Tibial artery (tissue), 4 donors: ENCODE measurements at regions not wholly inside any gene's neighbourhood (a gene's known extent, or its start where the extent isn't known, plus 50 kb on each side); places are given as distances from the start of the nearest gene placed in this dataset.

ENCODE experiments used
- DNase-seq, 2 donors: peaks; one replicate each; pipeline ENCODE4 v3.0.0-alpha.2; 2019
- H3K27ac ChIP-seq, 2 donors: fragments of 200-600 bp; sonication (generic) in 1 of 2; 1 replicate in 1 of 2; 2 replicates in 1 of 2; pipeline ENCODE4 v1.5.1; 2018 to 2019; ENCODE audit warnings: mild to moderate bottlenecking in 1 of 2
- H3K27me3 ChIP-seq, 2 donors: fragments of 200-600 bp; sonication (generic) in 1 of 2; one replicate each; pipeline versions ENCODE4 v1.5.1 to v1.6.0; 2016 to 2019
- H3K36me3 ChIP-seq, 3 donors: fragments of 200-600 bp; sonication (generic) in 2 of 3; one replicate each; pipeline ENCODE4 v1.5.1; 2016 to 2019; ENCODE audit warnings: mild to moderate bottlenecking in 2 of 3
- H3K4me1 ChIP-seq, 4 donors: fragments of 200-600 bp; sonication (generic) in 2 of 4; 1 replicate in 3 of 4; 2 replicates in 1 of 4; pipeline ENCODE4 v1.5.1; 2016 to 2019
- H3K4me3 ChIP-seq, 2 donors: fragments of 200-600 bp; sonication (generic) in 1 of 2; 1 replicate in 1 of 2; 2 replicates in 1 of 2; pipeline ENCODE4 v1.5.1; 2018 to 2019; ENCODE audit warnings: mild to moderate bottlenecking in 2 of 2
- H3K9me3 ChIP-seq, 3 donors: fragments of 200-600 bp; sonication (generic) in 1 of 3; one replicate each; pipeline ENCODE4 v1.5.1; 2016 to 2019
- CTCF ChIP-seq, 2 experiments: fragments of 200-600 bp in 1 of 2; fragments of 450-650 bp in 1 of 2; IDR thresholded peaks; one replicate each; pipeline ENCODE4 v1.5.1; 2017 to 2019; ENCODE audit warnings: antibody characterized with exemption in 2 of 2, mild to moderate bottlenecking in 1 of 2, moderate library complexity in 1 of 2
- intact Hi-C: fragments of 100-400 bp; cut with DNase I; formaldehyde crosslinking; loops from one replicate; pipeline ENCODE4 v1.15.0; 2023; ENCODE audit warnings: low total_unique reads

DNA sequence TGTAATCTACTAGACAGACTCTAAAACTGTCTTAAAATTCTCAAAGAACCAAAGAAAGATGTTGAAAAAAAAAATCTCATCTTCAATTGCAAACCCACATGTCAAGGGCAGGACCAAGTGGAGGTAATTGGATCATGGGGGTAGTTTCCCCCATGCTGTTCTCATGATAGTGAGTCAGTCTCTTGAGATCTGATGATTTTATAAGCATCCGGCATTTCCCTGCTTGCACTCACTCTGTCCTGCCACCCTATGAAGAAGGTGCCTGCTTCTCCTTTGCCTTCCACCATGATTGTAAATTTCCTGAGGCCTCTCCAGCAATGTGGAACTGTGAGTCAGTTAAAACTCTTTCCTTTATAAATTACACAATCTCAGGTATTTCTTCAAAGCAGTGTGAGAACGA, 257.0 kb downstream of the HHIPL2 start:
- intact Hi-C loops = no loop called here
- no peaks in the 10 kb centered on the region for H3K36me3 ChIP-seq

DNA sequence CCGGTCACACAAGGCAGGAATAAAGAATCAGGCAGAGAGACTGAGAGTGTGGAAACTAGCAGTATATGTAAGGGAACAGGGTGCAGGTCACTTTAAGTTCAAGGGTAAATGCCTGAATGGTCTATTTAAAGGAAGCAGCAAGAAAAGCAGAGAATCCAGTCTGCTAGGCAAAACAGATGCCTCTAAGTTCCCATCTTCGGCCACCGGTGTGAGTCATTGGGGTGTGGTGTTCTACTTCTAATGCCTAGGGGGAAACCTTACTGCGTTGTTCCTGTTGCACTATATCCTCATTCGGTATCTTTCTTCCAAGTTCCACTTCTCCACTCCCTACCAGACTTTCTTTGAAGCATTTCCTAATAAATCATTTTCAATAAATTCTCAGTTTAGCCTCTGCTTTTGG, 259.9 kb downstream of the HHIPL2 start:
- DNase-seq = no peak
- H3K36me3 ChIP-seq = no peaks in the 10 kb centered on the region
- no peak for TF ChIP-seq CTCF (IDR thresholded peaks at IDR 0.05)
- no peak overlapping the region for H3K27ac ChIP-seq
- H3K4me3 ChIP-seq = no peak overlapping the region
- H3K4me1 ChIP-seq = no peaks in the 10 kb centered on the region
- intact Hi-C loops = no loop called here
- no peaks in the 10 kb centered on the region for H3K27me3 ChIP-seq
- H3K9me3 ChIP-seq = no peaks in the 10 kb centered on the region

More for the DNA sequence above, 257.0 kb downstream of the HHIPL2 start:
- DNase-seq = no peak
- Histone ChIP-seq H3K4me3 (no peak overlapping the region), H3K9me3 (peaks cover 0 to 15% (median 0%) of the 10 kb centered on the region in 3 donors), H3K27ac (no peak overlapping the region), H3K4me1 (no peaks in the 10 kb centered on the region), H3K27me3 (no peaks in the 10 kb centered on the region)
- no peak for TF ChIP-seq CTCF (IDR thresholded peaks at IDR 0.05)

GRCh38 chr1:222286011-222286410, 261.9 kb downstream of the HHIPL2 start:
- no peak for DNase-seq
- Histone ChIP-seq H3K4me1 (no peaks in the 10 kb centered on the region), H3K9me3 (no peaks in the 10 kb centered on the region)

DNA sequence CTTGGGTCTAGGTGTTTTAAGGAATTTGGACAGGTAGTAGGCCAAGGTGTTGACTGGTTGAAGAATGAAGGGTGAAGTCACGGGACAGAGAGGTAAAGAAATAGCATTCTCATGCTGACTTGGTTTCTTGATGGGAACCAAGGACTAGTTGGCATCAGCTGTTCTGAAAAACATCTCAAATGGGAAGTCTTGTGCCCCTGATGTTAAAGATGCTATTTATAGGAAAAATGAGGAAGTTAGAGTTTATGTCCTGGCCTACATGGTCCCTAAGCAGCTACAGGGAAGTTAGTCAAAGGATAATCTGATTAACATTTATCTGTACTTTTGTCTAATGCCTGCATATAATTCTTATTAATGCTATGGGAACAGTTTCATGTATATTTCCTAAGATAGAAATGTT, 262.4 kb downstream of the HHIPL2 start:
- no peak overlapping the region for H3K4me3 ChIP-seq
- H3K27ac ChIP-seq = no peak overlapping the region
- TF ChIP-seq CTCF (IDR thresholded peaks at IDR 0.05) = no peak
- no peaks in the 10 kb centered on the region for H3K36me3 ChIP-seq
- H3K9me3 ChIP-seq = no peaks in the 10 kb centered on the region
- intact Hi-C loops = no loop called here
- H3K4me1 ChIP-seq = no peaks in the 10 kb centered on the region
- H3K27me3 ChIP-seq = no peaks in the 10 kb centered on the region
- DNase-seq = no peak

More at GRCh38 chr1:222286011-222286410, 261.9 kb downstream of the HHIPL2 start:
- Histone ChIP-seq H3K4me3 (no peak overlapping the region), H3K27ac (no peak overlapping the region), H3K36me3 (no peaks in the 10 kb centered on the region), H3K27me3 (no peaks in the 10 kb centered on the region)
- intact Hi-C loops = no loop called here
- TF ChIP-seq CTCF (IDR thresholded peaks at IDR 0.05) = no peak

DNA sequence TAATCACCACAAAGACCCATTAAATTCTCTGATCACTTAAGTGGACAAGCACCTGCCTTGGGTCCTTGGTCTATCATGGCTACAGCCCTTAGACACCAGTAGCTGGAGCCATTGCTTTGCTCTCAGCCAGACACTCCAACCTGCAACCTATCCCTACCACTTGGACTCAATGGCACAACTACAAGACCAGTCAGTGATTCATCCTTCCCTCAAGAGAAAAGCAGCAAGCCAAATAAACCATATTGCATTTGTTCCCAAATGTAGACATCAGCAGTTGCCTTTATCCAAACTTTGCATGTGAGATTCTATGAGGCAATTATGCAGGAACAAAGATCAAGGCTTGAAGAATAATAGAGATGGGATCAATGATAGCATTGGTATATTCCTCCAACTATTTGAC, 263.4 kb downstream of the HHIPL2 start:
- no peak for TF ChIP-seq CTCF (IDR thresholded peaks at IDR 0.05)
- Histone ChIP-seq H3K4me1 (no peaks in the 10 kb centered on the region), H3K4me3 (no peak overlapping the region), H3K27me3 (no peaks in the 10 kb centered on the region), H3K27ac (no peak overlapping the region), H3K36me3 (no peaks in the 10 kb centered on the region), H3K9me3 (peaks cover 0 to 4% (median 0%) of the 10 kb centered on the region in 3 donors)
- no peak for DNase-seq
- intact Hi-C loops = no loop called here

GRCh38 chr1:222283147-222283768, 264.6 kb downstream of the HHIPL2 start:
- H3K27ac ChIP-seq = no peak overlapping the region
- intact Hi-C loops = no loop called here
- no peak for TF ChIP-seq CTCF (IDR thresholded peaks at IDR 0.05)

More at GRCh38 chr1:222283147-222283768, 264.6 kb downstream of the HHIPL2 start:
- no peak overlapping the region for H3K4me3 ChIP-seq
- H3K9me3 ChIP-seq = peaks cover 0 to 5% (median 0%) of the 10 kb centered on the region in 3 donors
- H3K36me3 ChIP-seq = no peaks in the 10 kb centered on the region
- H3K27me3 ChIP-seq = no peaks in the 10 kb centered on the region
- DNase-seq = no peak
- H3K4me1 ChIP-seq = no peaks in the 10 kb centered on the region
